Stimulated activated CD4-positive, alpha-beta T cell treated with anti-CD3 and anti-CD28 coated beads, Interleukin-15, amount 100 ng/mL, for 24 hours (primary cell): ENCODE measurements at regions not wholly inside any gene's neighbourhood (a gene's known extent, or its start where the extent isn't known, plus 50 kb on each side); places are given as distances from the start of the nearest gene placed in this dataset.
"Not testable (repeated sequence)": the region's sequence is repeated elsewhere in the genome, so short reads cannot be mapped to it uniquely, and the experiment has no call there.

Source experiments
- DNase-seq: peaks from one replicate; pipeline ENCODE4 v3.0.0-alpha.2; 2020

- no peak for DNase-seq
Measured at GRCh38 chr18:56312551-56313335, 325.6 kb downstream of the TXNL1 start.

GRCh38 chr18:56309104-56309503 lies 329.3 kb downstream of the TXNL1 start:
- DNase-seq = no peak

- DNase-seq = no peak
Measured at GRCh38 chr18:56307354-56308170, 330.8 kb downstream of the TXNL1 start.

- no peak for DNase-seq
Measured at GRCh38 chr18:56306797-56307196, 331.6 kb downstream of the TXNL1 start.

- DNase-seq = no peak
Measured at GRCh38 chr18:56305583-56305982, 332.8 kb downstream of the TXNL1 start.

GRCh38 chr18:56302156-56302555 lies 336.2 kb downstream of the TXNL1 start:
- no peak for DNase-seq

GRCh38 chr18:56299740-56300139 lies 338.7 kb downstream of the TXNL1 start:
- DNase-seq = no peak

GRCh38 chr18:56298935-56299334 lies 339.5 kb downstream of the TXNL1 start:
- DNase-seq = no peak

GRCh38 chr18:56296381-56296780 lies 342.0 kb downstream of the TXNL1 start:
- DNase-seq = no peak

- no peak for DNase-seq
Measured at GRCh38 chr18:56294484-56295183, 343.8 kb downstream of the TXNL1 start.

- DNase-seq = no peak
Measured at GRCh38 chr18:56291294-56291693, 347.1 kb downstream of the TXNL1 start.

GRCh38 chr18:56289381-56289780 lies 349.0 kb downstream of the TXNL1 start:
- no peak for DNase-seq

GRCh38 chr18:56286775-56287325 lies 351.5 kb downstream of the TXNL1 start:
- DNase-seq = no peak

- no peak for DNase-seq
Measured at GRCh38 chr18:56285387-56286065, 352.9 kb downstream of the TXNL1 start.

- no peak for DNase-seq
Measured at GRCh38 chr18:56284319-56284718, 354.1 kb downstream of the TXNL1 start.

GRCh38 chr18:56283316-56283715 lies 355.1 kb downstream of the TXNL1 start:
- DNase-seq = no peak

- no peak for DNase-seq
Measured at GRCh38 chr18:56282234-56283104, 355.9 kb downstream of the TXNL1 start.

- not testable (repeated sequence) for DNase-seq
Measured at GRCh38 chr18:56279816-56280215, 358.6 kb downstream of the TXNL1 start.

GRCh38 chr18:56278421-56279003 lies 359.9 kb downstream of the TXNL1 start:
- no peak for DNase-seq

GRCh38 chr18:56276466-56276865 lies 361.9 kb downstream of the TXNL1 start:
- no peak for DNase-seq

- no peak for DNase-seq
Measured at GRCh38 chr18:56273541-56274219, 364.7 kb downstream of the TXNL1 start.
